BJ (cell line): ENCODE measurements at regions not wholly inside any gene's neighbourhood (a gene's known extent, or its start where the extent isn't known, plus 50 kb on each side); places are given as distances from the start of the nearest gene placed in this dataset.

Experiments
- CTCF ChIA-PET: fragments of 350-600 bp; formaldehyde crosslinking; extraction: SDS; loops from one replicate; lab custom pipeline; 2021; ENCODE audit warnings: antibody characterized with exemption, inconsistent platforms; lab: Yijun Ruan, JAX
- POLR2A ChIA-PET: fragments of 300-600 bp; sonication (Branson Sonifier 250); formaldehyde crosslinking; extraction: SDS; loops from one replicate; lab custom pipeline; 2021; ENCODE audit warnings: antibody characterized with exemption; lab: Charles Lee
- DNase-seq: peaks from one replicate; pipeline ENCODE4 v3.0.0-alpha.2; 2011; ENCODE audit warnings: low read depth
- H3K27me3 ChIP-seq: 2 replicates; pipeline ENCODE4 v1.6.0; 2011; ENCODE audit warnings: low read length; ENCODE audit not compliant: control insufficient read depth, insufficient read depth
- H3K36me3 ChIP-seq: 2 replicates; pipeline ENCODE4 v1.5.1; 2011; ENCODE audit warnings: low read length; ENCODE audit not compliant: control insufficient read depth, insufficient read depth
- H3K4me3 ChIP-seq: 2 replicates; pipeline ENCODE4 v1.5.1; 2011; ENCODE audit warnings: low read depth, mild to moderate bottlenecking, control low read depth, low read length
- TF ChIP-seq, protein P1 (sequence below): IDR thresholded peaks from 2 replicates; pipeline ENCODE4 v1.5.1; 2011; ENCODE audit warnings: low read depth, mild to moderate bottlenecking, control low read depth, inconsistent platforms, low read length, moderate library complexity; ENCODE audit not compliant: insufficient read depth

GRCh38 chr21:24224422-24224821 is 1382.9 kb downstream of the MRPL39 start:
- no peaks in the 10 kb centered on the region for H3K36me3 ChIP-seq
- CTCF ChIA-PET = no interaction called here
- H3K4me3 ChIP-seq = no peak overlapping the region
- no peak for DNase-seq
- POLR2A ChIA-PET = no interaction called here
- no peaks in the 10 kb centered on the region for H3K27me3 ChIP-seq
- TF ChIP-seq, protein P1, sequence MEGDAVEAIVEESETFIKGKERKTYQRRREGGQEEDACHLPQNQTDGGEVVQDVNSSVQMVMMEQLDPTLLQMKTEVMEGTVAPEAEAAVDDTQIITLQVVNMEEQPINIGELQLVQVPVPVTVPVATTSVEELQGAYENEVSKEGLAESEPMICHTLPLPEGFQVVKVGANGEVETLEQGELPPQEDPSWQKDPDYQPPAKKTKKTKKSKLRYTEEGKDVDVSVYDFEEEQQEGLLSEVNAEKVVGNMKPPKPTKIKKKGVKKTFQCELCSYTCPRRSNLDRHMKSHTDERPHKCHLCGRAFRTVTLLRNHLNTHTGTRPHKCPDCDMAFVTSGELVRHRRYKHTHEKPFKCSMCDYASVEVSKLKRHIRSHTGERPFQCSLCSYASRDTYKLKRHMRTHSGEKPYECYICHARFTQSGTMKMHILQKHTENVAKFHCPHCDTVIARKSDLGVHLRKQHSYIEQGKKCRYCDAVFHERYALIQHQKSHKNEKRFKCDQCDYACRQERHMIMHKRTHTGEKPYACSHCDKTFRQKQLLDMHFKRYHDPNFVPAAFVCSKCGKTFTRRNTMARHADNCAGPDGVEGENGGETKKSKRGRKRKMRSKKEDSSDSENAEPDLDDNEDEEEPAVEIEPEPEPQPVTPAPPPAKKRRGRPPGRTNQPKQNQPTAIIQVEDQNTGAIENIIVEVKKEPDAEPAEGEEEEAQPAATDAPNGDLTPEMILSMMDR = no peak

DNA sequence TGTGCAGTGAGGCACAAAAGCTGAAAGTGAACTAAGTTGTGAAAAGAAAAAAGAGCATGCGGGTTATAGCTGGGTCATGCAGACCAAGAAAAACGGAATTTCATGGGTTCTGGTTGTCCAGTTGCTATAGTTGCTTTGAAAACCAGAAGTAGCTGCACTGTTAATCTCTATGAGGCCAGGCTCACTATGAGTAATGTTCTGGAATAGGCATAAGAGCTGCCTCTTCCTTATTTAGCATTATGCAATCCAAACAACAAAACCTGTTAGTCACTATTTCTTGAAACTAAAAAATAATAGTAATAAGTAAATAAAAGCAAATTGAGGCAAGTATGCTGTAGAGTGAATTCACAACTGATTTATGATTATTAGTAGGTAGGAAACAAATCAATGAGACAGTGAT is 1383.7 kb downstream of the MRPL39 start:
- no peak for DNase-seq
- POLR2A ChIA-PET = no interaction called here
- CTCF ChIA-PET = no interaction called here

DNA sequence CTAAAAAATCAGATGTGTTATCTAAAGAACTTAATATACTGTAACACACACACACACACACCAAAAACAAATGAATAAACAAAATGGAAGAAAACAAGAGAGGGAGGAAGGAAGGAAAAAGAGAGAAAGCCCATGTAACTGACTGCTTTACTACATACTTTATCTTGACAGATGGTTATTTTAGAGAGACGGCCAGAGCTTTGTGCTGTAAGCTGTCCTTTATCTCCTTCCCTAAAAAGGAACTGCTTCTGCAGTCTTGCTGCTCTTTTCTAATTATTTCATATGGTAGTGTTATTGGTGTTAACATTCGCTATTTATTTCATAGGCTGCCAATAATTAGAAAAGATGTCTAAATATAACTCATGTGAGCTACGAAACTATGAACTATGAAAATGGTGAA is 1384.6 kb downstream of the MRPL39 start:
- CTCF ChIA-PET = no interaction called here
- H3K27me3 ChIP-seq = no peaks in the 10 kb centered on the region
- no peak for DNase-seq
- TF ChIP-seq, protein P1 = no peak
- POLR2A ChIA-PET = no interaction called here
- H3K4me3 ChIP-seq = no peak overlapping the region
- H3K36me3 ChIP-seq = no peaks in the 10 kb centered on the region

More for the DNA sequence above, 1383.7 kb downstream of the MRPL39 start:
- Histone ChIP-seq H3K36me3 (no peaks in the 10 kb centered on the region), H3K4me3 (no peak overlapping the region), H3K27me3 (no peaks in the 10 kb centered on the region)
- TF ChIP-seq, protein P1 = no peak

GRCh38 chr21:24220446-24220845 is 1386.8 kb downstream of the MRPL39 start:
- no peaks in the 10 kb centered on the region for H3K27me3 ChIP-seq
- no peak overlapping the region for H3K4me3 ChIP-seq
- POLR2A ChIA-PET = no interaction called here
- CTCF ChIA-PET = no interaction called here
- TF ChIP-seq, protein P1 = no peak
- no peak for DNase-seq
- no peaks in the 10 kb centered on the region for H3K36me3 ChIP-seq

DNA sequence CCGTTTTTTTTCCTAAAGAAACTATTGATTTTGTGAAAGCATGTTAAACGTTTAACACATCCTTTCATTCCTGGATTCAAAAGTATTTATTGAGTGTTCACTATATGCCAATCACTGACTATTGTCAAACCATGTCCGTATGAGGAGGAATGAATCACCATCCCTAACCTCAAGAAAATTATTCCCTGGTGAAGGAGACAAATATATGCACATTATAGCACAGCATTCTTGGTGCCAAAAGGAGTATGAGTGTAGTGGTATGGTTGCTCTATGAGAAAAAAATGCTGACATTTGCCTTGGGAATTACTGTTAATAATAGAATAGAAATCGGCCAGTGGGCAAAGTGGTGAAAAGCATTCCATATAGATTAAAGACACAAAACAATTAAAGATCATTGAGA is 1390.1 kb downstream of the MRPL39 start:
- TF ChIP-seq, protein P1 = no peak
- DNase-seq = no peak
- no peaks in the 10 kb centered on the region for H3K27me3 ChIP-seq

More for the DNA sequence above, 1390.1 kb downstream of the MRPL39 start:
- Histone ChIP-seq H3K4me3 (no peak overlapping the region), H3K36me3 (no peaks in the 10 kb centered on the region)
- ChIA-PET CTCF (no interaction called here), POLR2A (no interaction called here)
